SK-N-DZ (cell line): ENCODE measurements at regions not wholly inside any gene's neighbourhood (a gene's known extent, or its start where the extent isn't known, plus 50 kb on each side); places are given as distances from the start of the nearest gene placed in this dataset.
A peak's percentile ranks its signal among the peaks of the same experiment; 100 is the strongest.
"Not testable (repeated sequence)": the region's sequence is repeated elsewhere in the genome, so short reads cannot be mapped to it uniquely, and the experiment has no call there.

ENCODE experiments used
- DNase-seq: peaks from one replicate; pipeline ENCODE4 v3.0.0-alpha.2; 2015; ENCODE audit warnings: low spot score

DNA sequence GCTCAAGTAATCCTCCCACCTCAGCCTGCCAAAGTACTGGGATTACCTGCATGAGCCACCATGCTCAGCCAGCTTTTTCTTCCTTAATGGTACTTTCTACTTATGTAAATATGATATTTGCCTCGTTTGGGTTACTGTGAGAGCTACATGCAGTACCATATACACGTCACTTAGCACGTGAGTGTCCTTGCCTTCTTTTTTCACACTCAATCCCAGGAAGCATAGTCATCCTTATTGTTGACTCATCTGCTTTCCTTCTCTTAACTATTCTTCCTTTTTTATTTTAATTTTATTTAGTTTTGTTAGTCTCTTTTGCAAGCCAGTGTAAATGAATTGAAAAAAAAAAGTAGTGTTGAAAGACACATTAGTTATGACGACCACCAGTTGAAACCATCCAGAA is 205.9 kb downstream of the HIPK3 start:
- DNase-seq = no peak

DNA sequence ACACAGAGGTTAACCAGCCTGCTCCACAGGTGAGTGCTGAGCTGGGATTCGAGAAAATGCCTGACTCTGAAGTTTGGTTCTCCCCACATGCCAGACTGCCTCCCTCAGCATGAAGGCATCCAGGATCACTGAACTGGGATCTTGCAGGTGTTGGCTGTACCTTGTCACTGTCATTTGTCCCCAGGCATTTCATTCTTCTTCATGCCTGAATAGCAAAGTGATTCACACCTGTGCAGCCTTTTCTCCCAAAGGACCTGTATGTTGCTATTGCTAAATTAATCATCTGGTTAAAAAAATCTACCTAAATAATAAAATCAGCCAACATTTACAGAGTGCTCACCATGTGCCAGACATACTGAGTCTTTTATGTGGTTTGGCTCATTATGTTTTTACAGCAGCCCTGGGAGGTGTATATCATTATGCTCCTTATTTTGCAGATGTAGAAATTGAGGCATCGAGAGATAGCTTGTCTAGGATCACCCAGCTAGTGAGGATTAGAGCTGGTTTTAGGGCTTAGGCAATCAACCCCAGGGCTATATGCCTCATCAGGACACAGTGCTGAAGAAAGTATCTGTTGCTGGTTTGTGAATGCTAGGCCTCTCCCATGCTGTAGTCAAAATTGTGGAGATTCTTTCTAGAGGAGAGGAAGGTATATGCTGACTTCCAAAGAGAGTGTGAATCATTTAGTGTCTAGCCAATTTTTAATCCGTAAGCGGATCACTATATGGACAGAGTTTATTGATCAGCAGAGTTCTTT is 204.4 kb downstream of the HIPK3 start:
- no peak for DNase-seq

DNA sequence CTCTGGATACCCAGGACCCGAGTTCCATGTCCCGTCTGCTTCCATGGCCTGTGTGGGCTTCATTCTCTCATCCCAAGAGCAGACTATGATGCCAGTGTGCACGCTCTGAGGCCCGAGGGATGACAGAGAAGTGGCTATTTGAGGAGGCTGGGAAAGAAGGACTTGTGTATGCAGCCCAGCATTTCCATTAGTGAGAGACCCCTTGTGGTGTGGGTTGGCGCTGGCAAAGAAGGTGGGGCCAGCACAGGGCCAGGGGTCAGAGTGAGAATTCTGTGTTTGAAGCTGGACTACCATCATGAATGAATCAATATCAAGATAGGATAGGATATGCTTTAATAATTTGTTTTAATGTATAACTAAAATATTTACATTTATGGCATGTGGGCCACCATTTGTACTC is 200.8 kb downstream of the HIPK3 start:
- DNase-seq = no peak

DNA sequence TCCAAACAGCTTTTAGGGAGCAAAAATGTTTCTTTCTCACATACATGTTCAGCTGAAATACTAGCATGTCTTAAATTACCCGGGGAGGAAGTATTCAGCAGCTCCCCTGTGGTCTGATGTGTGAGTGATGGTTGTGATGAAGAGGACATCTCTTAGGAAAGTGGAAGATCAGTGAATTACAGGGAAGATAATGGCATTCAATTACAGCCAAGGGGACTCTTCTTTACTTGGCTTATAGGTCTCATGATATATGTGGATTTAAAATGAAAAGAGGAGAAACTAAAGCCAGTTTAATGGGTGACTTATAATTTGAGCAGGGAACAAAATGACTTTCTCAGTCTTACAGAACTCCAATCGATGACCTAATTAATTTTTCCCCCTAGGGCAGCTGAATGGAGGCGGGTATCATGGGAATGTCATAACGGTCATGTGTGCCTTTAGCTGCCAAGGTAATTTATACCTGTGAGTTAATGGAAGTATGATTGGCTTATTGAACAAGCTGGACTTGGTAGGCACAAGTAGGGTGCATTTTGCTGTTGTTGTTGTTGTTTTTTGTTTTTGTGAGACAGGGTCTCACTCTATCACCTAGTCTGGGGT is 198.8 kb downstream of the HIPK3 start:
- no peak for DNase-seq

DNA sequence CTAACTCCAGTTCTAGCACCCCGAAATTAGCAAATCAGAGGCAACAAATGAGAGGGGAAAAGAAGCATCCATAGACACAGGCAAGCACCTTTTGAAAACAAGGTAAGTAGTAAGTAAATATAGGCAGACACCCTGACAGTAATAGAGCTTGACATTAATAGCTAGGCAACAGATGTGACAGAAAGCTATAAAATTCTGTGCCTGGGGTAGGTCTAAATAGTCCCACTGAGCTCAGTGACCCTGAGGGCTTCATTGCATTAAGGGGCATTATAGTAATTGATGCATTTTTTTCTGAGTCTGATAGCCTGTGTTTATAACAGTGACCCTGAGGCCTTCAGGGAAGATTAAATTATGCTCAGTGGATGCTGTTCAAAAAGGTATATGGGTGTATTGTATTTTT is 197.1 kb downstream of the HIPK3 start:
- DNase-seq = peak; percentile 94

DNA sequence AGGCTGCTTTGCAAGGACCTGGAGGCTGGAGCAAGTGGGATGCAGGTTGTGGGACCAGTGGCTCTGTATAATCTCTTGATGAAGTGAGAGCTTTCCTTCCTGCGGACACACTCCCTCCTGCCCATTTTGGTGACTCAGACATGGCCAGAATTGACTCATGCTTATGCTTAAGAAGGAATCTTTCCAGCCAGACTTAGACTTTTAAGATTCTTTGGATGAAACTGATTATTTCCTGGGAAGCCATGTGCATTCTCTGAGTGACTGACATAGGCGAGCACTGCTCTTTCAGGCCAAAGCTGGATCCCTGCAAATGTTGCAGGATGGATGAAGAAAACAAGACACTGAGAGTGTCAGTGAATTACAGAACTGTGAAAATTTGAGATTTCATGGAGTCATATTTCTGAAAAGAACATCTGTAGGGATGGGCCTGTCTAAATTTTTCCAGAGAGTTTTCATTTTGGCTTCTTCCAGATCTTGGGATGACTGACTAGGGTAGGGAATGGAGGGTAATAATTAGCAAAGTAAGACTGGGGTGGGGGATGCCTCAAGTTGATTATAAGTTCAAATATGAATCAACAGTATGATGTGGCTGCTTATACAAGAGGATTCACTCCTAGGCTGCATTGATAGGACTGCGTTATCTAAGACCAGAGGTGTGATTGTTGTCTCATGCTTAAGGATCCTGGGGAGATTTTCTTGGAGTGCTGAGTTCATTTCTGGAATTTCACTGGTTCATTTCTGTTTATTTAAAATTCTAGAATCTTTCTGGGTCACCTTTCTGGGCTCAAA is 195.8 kb downstream of the HIPK3 start:
- no peak for DNase-seq

DNA sequence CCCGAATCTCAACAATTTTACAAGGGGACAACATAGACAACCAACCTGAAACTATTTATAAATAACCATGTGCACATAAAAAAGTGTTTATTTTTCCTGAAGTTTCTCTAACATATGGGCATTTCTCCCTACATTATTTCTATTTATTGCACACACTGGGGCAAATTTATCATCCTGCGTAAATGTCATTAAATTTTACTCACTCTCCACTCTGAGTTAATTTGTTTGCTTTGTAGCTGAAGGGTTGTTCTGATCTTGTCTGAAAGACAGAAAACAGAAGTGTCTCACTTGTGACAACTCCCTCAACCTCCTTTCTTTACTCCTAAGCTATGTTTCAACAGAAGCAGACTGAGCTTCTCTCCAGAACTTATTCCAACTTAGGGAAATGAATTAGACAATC is 194.2 kb downstream of the HIPK3 start:
- DNase-seq = peak; percentile 51

DNA sequence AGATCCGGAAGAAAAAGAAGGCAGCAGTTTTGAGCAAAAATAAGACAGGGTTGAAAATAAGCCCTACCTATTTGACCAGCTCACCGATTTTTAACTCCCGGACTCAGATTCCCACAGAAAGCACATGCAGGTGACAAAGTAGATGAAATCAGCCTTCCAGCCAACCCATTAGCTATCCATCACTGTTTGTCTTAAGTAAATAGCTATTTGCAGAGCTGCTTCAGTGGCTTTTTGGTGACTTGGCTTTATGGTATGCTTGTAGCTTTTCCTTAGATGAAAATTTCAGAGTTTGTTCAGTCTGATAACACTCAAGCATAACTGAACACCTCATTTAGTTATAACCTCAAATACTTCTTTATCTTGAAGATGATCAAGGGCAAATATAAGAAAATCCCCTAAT is 192.6 kb downstream of the HIPK3 start:
- no peak for DNase-seq

DNA sequence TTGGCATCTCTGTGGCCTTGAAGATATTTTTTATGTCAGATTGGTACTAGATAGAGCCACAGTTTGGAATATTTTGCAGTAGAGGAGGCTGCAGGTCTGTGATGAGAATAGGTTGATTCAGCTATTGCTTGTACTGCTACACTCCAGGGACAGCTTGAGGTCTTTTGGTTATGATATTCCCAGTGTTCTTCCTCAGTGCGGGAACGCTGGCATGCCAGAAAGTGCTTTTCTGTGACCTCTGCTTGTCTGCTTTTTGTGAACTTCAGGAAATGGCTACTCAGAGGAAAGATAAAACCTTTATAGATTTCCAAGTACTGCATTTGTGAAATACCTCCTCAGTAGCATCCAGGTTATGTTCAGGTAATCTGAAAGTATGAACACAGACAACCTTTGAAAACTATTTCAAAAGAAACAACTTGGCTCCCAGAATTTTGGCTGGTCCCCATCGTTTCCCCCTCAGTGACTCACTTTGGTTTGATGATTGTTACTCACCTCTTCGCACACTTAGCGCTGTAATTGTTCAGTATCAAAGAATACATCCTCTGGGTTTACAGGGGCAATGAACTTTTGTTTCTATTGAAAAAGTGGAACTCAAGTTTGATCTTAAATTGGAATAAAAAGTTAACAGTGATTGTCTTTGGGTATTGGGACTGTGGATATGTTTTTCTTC is 191.4 kb downstream of the HIPK3 start:
- no peak for DNase-seq

DNA sequence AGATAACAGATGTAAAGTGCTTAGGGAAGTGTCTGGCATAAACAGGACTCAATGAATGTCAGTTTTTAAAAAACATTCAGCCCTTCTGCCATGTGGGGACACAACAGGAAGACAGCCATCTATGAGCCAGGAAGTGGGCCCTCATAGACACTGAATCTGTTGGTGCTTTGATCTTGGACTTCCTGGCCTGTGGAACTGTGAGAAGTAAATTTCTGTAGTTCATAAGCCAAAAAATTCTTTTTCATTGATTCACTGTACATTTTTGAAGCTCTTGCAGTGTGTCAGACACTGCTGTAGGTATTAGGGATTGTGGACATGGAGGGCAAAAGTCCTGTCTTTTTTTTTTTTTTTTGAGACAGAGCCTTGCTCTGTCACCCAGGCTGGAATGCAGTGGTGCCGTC is 188.6 kb downstream of the HIPK3 start:
- no peak for DNase-seq

DNA sequence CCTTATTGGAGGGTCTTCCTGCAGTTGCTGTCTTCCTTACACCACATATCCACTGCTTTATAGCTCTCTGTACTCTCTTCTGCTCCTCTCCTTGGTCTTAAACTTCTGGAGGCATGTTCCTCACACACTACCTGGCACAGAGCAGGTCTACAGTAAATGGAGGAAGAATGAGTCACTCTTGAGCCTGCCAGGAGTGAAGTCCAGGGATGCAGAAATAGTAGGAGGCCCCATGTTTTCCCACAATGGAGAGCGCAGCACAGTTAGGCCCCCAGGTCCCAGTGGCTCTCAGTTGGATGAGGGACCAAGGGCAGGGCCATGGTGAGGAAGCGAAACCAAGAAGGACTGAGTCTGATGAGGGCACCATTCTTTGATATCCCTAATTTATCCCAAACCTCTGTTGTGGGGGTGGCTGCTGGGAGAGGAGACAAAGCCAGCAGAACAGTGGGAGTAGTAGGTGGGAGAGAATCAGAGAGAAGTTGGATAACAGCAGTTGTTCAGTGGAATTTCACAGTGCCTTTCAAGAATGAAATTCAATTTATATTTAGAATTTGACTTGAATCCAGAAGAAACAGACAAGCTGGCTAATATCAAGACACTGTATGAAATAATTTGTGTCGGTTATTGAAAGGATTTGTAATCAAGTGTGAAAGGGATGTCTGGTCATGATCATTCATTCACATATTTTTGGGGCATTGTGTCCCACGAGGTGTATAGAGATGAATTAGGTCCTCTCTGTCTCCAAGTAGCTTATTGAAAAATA is 187.8 kb downstream of the HIPK3 start:
- peak; percentile 71 for DNase-seq

DNA sequence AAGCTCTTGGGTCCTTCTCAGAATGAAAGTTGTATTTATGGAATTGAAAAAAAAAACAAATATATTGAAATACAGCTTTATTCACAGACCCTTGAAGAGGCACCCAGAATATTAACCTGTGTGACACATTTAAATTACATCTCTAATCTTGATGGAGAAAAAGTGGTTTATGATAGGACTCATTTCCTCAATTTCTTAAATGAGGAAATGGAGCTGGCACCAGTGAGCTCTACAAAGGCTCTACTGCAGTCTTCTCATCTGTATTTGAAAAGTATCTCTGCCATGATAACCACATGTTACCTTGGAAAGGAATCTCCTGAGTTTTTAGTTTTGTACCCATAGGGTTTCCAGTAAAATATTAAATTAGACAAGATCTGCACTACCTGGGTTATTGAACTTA is 186.5 kb downstream of the HIPK3 start:
- no peak for DNase-seq

DNA sequence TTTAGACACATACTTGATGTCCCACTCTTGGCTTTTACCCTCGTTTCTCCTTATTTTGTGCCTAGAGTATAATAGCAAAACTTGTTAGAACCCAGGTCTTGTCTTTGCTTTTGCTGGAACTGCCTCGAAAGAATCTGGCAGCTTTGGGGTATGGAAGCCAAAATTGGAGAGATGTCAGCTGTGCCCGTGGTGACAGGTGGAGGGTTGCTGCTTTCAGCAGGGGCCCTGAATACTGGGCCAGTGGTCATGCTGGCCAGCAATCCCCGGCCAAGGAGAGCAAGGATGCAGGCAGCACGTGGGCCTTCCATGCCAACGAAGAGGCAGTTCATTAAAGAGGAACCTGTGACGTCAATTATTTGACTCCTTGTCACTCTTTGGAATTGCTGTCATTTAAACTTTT is 181.1 kb downstream of the HIPK3 start:
- DNase-seq = no peak

DNA sequence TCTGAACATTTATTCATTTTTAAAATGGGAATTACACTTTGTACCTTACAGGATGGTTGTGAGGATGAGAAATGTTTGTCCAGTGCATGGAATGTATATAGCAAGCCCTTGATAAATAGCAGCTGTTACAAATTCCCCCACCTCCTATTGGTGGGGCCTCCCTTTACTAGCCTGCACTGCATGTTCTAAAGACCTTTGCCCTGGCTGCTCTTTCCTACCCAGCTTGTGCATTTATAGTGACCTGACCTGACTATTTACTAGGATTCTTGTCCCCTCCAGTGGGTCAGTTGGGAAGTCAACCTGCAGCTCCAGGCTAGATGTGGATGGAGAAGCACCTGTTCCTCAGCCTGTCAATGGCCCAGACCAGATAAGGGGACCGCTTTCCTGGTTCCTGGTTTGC is 180.3 kb downstream of the HIPK3 start:
- no peak for DNase-seq

DNA sequence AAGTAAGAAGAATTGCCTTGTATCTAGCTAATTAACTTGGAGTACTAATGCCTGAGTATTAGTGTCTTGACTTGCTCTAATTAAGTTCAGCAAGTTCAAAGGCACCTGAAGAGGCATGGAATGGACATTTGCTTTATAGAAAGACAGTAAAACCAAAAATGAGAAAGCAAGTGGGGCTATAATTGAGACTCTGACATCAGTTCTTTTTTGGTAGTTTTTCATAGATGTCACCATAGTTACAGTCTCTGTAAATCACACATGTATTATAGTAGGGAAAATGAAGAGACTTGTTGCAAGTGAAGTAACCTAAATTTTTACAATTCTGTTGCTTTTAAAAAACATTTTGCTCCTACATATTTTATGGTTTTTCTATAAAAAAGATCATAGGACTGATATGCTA is 178.0 kb downstream of the HIPK3 start:
- DNase-seq = no peak

DNA sequence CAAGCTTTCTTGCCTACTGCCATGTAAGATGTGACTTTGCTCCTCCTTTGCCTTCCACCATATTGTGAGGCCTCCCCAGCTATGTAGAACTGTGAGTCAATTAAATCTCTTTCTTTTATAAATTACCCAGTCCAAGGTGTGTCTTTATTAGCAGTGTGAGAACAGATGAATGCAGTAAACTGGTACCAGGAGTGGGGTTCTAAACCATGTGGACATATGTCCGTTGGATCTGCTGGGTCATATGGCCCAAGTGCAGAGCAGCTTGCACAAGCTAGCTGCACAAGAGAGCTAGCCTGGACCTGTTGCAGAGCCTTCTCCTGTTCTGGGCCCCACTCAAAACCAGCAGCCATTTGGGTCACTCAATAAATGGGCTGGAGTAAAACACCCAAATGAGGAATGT is 177.1 kb downstream of the HIPK3 start:
- DNase-seq = no peak

DNA sequence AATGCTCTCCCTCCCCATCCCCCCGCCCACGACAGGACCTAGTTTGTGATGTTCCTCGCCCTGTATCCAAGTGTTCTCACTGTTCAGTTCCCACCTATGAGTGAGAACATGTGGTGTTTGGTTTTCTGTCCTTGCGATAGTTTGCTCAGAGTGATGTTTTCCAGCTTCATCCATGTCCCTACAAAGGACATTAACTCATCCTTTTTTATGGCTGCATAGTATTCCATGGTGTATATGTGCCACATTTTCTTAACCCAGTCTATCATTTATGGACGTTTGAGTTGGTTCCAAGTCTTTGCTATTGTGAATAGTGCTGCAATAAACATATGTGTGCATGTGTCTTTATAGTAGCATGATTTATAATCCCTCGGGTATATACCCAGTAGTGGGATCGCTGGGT is 171.3 kb downstream of the HIPK3 start:
- DNase-seq = not testable (repeated sequence)

DNA sequence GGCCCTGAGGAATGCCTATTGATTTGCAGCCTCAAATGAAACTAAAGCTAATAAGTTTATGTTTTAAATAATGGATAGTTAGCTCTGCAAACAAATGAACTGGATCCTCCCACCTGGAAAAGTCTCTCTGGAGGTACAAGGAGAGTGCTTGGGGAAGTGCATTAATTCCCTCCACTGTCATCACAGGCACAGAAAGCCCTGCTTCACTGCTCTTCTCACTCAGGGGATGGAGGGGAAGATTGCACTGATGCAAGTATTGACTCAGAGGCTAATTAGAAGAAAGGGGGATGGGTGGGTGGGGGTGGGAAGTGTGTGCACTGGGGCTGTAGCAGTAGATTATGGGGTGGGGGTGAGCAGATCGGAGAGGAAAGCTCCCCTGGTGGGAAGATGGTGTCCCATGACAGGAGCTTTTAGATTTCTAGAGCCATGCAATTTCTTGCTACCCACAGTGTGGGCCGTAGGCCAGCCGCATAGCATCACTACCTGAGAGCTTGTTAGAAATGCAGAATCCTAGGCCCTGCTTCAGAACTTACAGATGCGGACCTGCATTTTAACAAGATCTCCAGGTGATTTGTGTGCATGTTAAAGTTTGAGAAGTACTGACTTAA is 163.9 kb downstream of the HIPK3 start:
- no peak for DNase-seq

DNA sequence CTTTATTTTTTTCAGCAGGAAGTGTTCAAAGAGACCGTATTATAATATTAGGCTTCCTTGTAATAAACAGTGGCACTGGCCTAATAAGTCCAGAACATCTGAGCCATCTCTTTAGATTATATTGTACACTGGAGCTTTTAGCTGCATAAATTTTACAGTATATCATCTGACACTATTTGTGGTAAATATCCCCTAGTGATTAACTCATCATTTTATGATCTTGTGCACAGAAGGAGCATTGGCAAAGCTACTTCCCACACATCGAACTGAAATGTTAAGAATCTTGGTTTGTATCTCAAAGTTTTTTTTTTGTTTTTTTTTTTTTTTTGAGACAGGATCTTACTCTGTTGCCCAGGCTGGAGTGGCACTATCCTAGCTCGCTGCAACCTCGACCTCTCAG is 162.7 kb downstream of the HIPK3 start:
- DNase-seq = no peak

DNA sequence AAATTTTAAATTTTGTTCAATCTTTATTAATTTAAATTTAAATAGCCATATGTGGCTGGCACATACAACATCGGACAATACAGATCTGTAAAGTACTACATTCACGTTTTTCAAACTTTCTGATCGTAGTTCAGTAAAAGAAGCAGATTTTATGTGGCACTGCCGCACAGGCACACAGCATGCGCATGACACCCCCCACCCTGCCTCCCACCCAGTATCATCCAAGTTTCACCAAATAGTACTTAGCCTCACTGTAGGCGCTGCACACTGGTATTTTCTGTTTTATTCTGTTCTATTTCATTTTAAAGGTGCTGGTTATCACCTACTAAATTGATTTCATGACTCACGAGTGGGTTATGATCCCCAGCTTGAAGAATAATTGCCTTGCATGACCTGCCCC is 159.9 kb downstream of the HIPK3 start:
- DNase-seq = no peak

DNA sequence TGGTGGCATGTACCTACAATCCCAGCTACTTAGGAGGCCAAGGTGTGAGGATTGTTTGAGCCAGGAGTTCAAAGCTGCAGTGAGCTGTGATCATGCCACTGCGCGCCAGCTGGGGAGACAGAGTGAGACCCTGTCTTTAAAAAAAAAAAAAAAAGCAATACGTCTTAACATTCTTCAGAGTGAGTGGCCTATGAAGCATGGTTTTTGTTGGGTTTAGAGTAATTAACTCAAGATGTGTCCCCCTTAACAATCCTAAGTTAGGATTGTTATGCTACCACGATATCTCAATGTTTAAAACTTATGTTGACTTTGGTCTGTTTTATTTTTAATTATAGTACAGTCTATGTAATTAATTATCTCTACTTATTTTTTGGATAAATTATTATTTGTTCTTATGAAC is 156.1 kb downstream of the HIPK3 start:
- no peak for DNase-seq
